GM18858 (cell line): ENCODE measurements at regions not wholly inside any gene's neighbourhood (a gene's known extent, or its start where the extent isn't known, plus 50 kb on each side); places are given as distances from the start of the nearest gene placed in this dataset.

Experiments
- ATAC-seq: cut with Tn5 transposase; IDR thresholded peaks from one replicate; pipeline ENCODE4 v1.9.1; 2021; ENCODE audit not compliant: unreplicated experiment

GRCh38 chr1:80054129-80054528 lies 1047.6 kb upstream of the ADGRL4 start:
- ATAC-seq, result no peak

- ATAC-seq, result no peak
These were observed 1047.1 kb upstream of the ADGRL4 start for GRCh38 chr1:80053613-80054012.

GRCh38 chr1:80050523-80050922 lies 1044.0 kb upstream of the ADGRL4 start:
- no peak for ATAC-seq

GRCh38 chr1:80050085-80050484 lies 1043.6 kb upstream of the ADGRL4 start:
- ATAC-seq, result no peak

GRCh38 chr1:80048716-80049115 lies 1042.2 kb upstream of the ADGRL4 start:
- no peak for ATAC-seq

GRCh38 chr1:80047791-80048190 lies 1041.3 kb upstream of the ADGRL4 start:
- no peak for ATAC-seq

- no peak for ATAC-seq
These were observed 1038.1 kb upstream of the ADGRL4 start for GRCh38 chr1:80044662-80045061.

GRCh38 chr1:80036690-80037432 lies 1030.3 kb upstream of the ADGRL4 start:
- no peak for ATAC-seq

GRCh38 chr1:80023358-80023757 lies 1016.8 kb upstream of the ADGRL4 start:
- no peak for ATAC-seq

GRCh38 chr1:80021891-80022290 lies 1015.4 kb upstream of the ADGRL4 start:
- no peak for ATAC-seq

GRCh38 chr1:80018348-80018747 lies 1011.8 kb upstream of the ADGRL4 start:
- no peak for ATAC-seq

GRCh38 chr1:80008934-80009333 lies 1002.4 kb upstream of the ADGRL4 start:
- no peak for ATAC-seq

GRCh38 chr1:80003250-80003649 lies 996.7 kb upstream of the ADGRL4 start:
- no peak for ATAC-seq

GRCh38 chr1:79988401-79988800 lies 981.9 kb upstream of the ADGRL4 start:
- no peak for ATAC-seq

- no peak for ATAC-seq
These were observed 975.7 kb upstream of the ADGRL4 start for GRCh38 chr1:79982211-79982610.

GRCh38 chr1:79981481-79981880 lies 975.0 kb upstream of the ADGRL4 start:
- ATAC-seq, result no peak

- ATAC-seq, result no peak
These were observed 972.8 kb upstream of the ADGRL4 start for GRCh38 chr1:79979346-79979745.

GRCh38 chr1:79976287-79976686 lies 969.8 kb upstream of the ADGRL4 start:
- no peak for ATAC-seq

GRCh38 chr1:79974659-79975058 lies 968.1 kb upstream of the ADGRL4 start:
- ATAC-seq, result no peak

- no peak for ATAC-seq
These were observed 963.4 kb upstream of the ADGRL4 start for GRCh38 chr1:79969886-79970285.

GRCh38 chr1:79966438-79966837 lies 959.9 kb upstream of the ADGRL4 start:
- ATAC-seq, result no peak

GRCh38 chr1:79959635-79960034 lies 953.1 kb upstream of the ADGRL4 start:
- no peak for ATAC-seq

GRCh38 chr1:79955966-79956365 lies 949.4 kb upstream of the ADGRL4 start:
- ATAC-seq, result no peak
